SK-N-SH treated with all-trans-retinoic acid at 6 μM for 48 hours (cell line): ENCODE measurements at regions not wholly inside any gene's neighbourhood (a gene's known extent, or its start where the extent isn't known, plus 50 kb on each side); places are given as distances from the start of the nearest gene placed in this dataset.
"Not testable (repeated sequence)": the region's sequence is repeated elsewhere in the genome, so short reads cannot be mapped to it uniquely, and the experiment has no call there.

Source experiments
- ATAC-seq: fragments of 200-7000 bp; cut with Tn5 transposase; 3 replicates; pipeline ENCODE4 v1.9.1; 2020; ENCODE audit warnings: mild to moderate bottlenecking, moderate library complexity
- ARNTL ChIP-seq: fragments of 450-650 bp; formaldehyde crosslinking; IDR thresholded peaks from 2 replicates; pipeline ENCODE4 v1.5.0; 2020; ENCODE audit warnings: low read depth, mild to moderate bottlenecking, moderate library complexity, borderline replicate concordance
- BACH2 ChIP-seq: fragments of 250-450 bp; sonication (Bioruptor Pico); IDR thresholded peaks from 2 replicates; pipeline ENCODE4 v1.9.0; 2021; ENCODE audit warnings: mild to moderate bottlenecking, borderline replicate concordance
- CSDC2 ChIP-seq: fragments of 250-450 bp; sonication (Bioruptor Pico); IDR thresholded peaks from 2 replicates; pipeline ENCODE4 v1.5.0; 2020; ENCODE audit warnings: mild to moderate bottlenecking, moderate library complexity
- ESRRG ChIP-seq: fragments of 250-450 bp; sonication (Bioruptor Pico); IDR thresholded peaks from 2 replicates; pipeline ENCODE4 v1.6.1; 2021; ENCODE audit warnings: mild to moderate bottlenecking
- GLIS3 ChIP-seq: fragments of 250-450 bp; sonication (Bioruptor Pico); IDR thresholded peaks from 2 replicates; pipeline ENCODE4 v1.5.0; 2020; ENCODE audit warnings: mild to moderate bottlenecking, moderate library complexity
- ISL1 ChIP-seq: fragments of 250-450 bp; sonication (Bioruptor Pico); IDR thresholded peaks from 2 replicates; pipeline ENCODE4 v2.1.2; 2022; ENCODE audit warnings: mild to moderate bottlenecking, moderate library complexity
- OSR1 ChIP-seq: fragments of 250-450 bp; sonication (Bioruptor Pico); IDR thresholded peaks from 2 replicates; pipeline ENCODE4 v1.8.0; 2022; ENCODE audit warnings: moderate library complexity, mild to moderate bottlenecking, inconsistent platforms
- PPARA ChIP-seq: fragments of 250-450 bp; sonication (Bioruptor Pico); IDR thresholded peaks from 2 replicates; pipeline ENCODE4 v1.5.0; 2020; ENCODE audit warnings: mild to moderate bottlenecking, borderline replicate concordance
- RARB ChIP-seq: fragments of 250-450 bp; sonication (Bioruptor Pico); IDR thresholded peaks from 2 replicates; pipeline ENCODE4 v1.8.0; 2021; ENCODE audit warnings: mild to moderate bottlenecking, moderate library complexity
- SNAI2 ChIP-seq: fragments of 250-450 bp; sonication (Bioruptor Pico); IDR thresholded peaks from 2 replicates; pipeline ENCODE4 v1.5.0; 2020; ENCODE audit warnings: mild to moderate bottlenecking, moderate library complexity
- TCF4 ChIP-seq: fragments of 250-450 bp; sonication (Bioruptor Pico); IDR thresholded peaks from 2 replicates; pipeline ENCODE4 v1.8.0; 2021; ENCODE audit warnings: mild to moderate bottlenecking, moderate library complexity, borderline replicate concordance
- TOX ChIP-seq: fragments of 250-450 bp; sonication (Bioruptor Pico); IDR thresholded peaks from 2 replicates; pipeline ENCODE4 v1.8.0; 2021; ENCODE audit warnings: mild to moderate bottlenecking, moderate library complexity, borderline replicate concordance
- ZC3H10 ChIP-seq: fragments of 250-450 bp; sonication (Bioruptor Pico); IDR thresholded peaks from 2 replicates; pipeline ENCODE4 v1.5.1; 2021; ENCODE audit warnings: mild to moderate bottlenecking, moderate library complexity
- ZFP3 ChIP-seq: fragments of 250-450 bp; sonication (Bioruptor Pico); IDR thresholded peaks from 2 replicates; pipeline ENCODE4 v1.5.0; 2020; ENCODE audit warnings: mild to moderate bottlenecking, moderate library complexity
- ZFP30 ChIP-seq: fragments of 450-650 bp; formaldehyde crosslinking; IDR thresholded peaks from 2 replicates; pipeline ENCODE4 v1.5.0; 2022; ENCODE audit warnings: mild to moderate bottlenecking, moderate library complexity
- ZNF565 ChIP-seq: fragments of 450-650 bp; formaldehyde crosslinking; conservative IDR thresholded peaks from 2 replicates; pipeline ENCODE4 v1.5.0; 2020; ENCODE audit warnings: low read depth, mild to moderate bottlenecking, moderate library complexity
- ZNF70 ChIP-seq: fragments of 450-650 bp; formaldehyde crosslinking; IDR thresholded peaks from 2 replicates; pipeline ENCODE4 v1.5.0; 2020; ENCODE audit warnings: mild to moderate bottlenecking, moderate library complexity
- ZNF8 ChIP-seq: fragments of 450-650 bp; formaldehyde crosslinking; IDR thresholded peaks from 2 replicates; pipeline ENCODE4 v1.5.0; 2020; ENCODE audit warnings: mild to moderate bottlenecking, moderate library complexity
- TF ChIP-seq, protein P1 (sequence below): fragments of 250-450 bp; sonication (Bioruptor Pico); IDR thresholded peaks from 2 replicates; pipeline ENCODE4 v1.8.0; 2020; ENCODE audit warnings: mild to moderate bottlenecking, moderate library complexity, borderline replicate concordance
- TF ChIP-seq, protein P2 (sequence below): fragments of 250-450 bp; sonication (Bioruptor Pico); IDR thresholded peaks from 2 replicates; pipeline ENCODE4 v1.5.1; 2021; ENCODE audit warnings: mild to moderate bottlenecking, moderate library complexity
- TF ChIP-seq, protein P3 (sequence below): fragments of 250-450 bp; sonication (Bioruptor Pico); IDR thresholded peaks from 2 replicates; pipeline ENCODE4 v1.8.0; 2021; ENCODE audit warnings: low read depth, mild to moderate bottlenecking, moderate library complexity, borderline replicate concordance
- TF ChIP-seq, protein P4 (sequence below): fragments of 250-450 bp; sonication (Bioruptor Pico); IDR thresholded peaks from 2 replicates; pipeline ENCODE4 v1.5.0; 2020; ENCODE audit warnings: mild to moderate bottlenecking, moderate library complexity
- TF ChIP-seq, protein P5 (sequence below): fragments of 250-450 bp; sonication (Bioruptor Pico); IDR thresholded peaks from 2 replicates; pipeline ENCODE4 v1.5.1; 2020; ENCODE audit warnings: low read depth, mild to moderate bottlenecking, moderate library complexity

DNA sequence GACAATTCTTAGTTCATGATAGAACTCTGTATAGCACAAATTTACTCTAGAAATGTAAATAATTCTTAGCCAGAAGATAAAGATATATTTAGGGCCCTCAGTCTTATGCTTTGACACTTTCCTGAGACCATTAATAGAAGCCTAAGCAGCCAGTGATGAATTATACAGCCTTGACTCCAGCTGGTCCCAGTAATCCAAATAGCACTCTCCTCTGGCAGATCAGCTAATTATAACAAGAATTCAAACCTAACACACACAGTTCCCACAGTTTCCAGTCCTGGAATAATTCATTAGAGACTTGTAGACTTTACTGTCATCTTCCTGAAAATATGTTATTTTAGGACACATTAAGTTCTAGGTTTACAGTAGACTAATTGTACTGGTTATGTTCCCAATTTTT lies 50.4 kb downstream of the SHOC1 start:
- no peak for TF ChIP-seq BACH2 (CRISPR knock-in tag)
- TF ChIP-seq TCF4 (CRISPR knock-in tag): no peak
- ATAC-seq: peak; percentile 12; the same call in 1 of the 3 replicates

DNA sequence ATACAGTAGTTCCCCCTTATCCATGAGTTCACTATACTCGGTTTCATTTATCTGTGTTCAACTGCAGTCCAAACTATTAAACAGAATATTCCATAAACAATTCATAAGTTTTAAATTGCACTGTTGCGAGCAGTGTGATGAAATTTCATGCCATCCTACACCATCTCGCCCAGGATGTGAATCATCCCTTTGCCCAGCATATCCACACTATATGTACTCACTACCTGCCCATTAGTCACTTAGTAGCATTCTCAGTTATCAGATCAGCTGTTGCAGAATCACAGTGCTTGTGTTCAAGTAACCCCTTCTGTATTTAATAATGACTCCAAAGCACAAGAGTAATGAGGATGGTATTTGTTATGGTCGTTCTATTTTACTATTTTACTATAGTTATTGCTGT lies 51.5 kb downstream of the SHOC1 start:
- TF ChIP-seq, protein P1, sequence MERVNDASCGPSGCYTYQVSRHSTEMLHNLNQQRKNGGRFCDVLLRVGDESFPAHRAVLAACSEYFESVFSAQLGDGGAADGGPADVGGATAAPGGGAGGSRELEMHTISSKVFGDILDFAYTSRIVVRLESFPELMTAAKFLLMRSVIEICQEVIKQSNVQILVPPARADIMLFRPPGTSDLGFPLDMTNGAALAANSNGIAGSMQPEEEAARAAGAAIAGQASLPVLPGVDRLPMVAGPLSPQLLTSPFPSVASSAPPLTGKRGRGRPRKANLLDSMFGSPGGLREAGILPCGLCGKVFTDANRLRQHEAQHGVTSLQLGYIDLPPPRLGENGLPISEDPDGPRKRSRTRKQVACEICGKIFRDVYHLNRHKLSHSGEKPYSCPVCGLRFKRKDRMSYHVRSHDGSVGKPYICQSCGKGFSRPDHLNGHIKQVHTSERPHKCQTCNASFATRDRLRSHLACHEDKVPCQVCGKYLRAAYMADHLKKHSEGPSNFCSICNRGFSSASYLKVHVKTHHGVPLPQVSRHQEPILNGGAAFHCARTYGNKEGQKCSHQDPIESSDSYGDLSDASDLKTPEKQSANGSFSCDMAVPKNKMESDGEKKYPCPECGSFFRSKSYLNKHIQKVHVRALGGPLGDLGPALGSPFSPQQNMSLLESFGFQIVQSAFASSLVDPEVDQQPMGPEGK: no peak
- TF ChIP-seq ISL1 (CRISPR knock-in tag): peak; percentile 57
- ATAC-seq: peak; percentile 96

DNA sequence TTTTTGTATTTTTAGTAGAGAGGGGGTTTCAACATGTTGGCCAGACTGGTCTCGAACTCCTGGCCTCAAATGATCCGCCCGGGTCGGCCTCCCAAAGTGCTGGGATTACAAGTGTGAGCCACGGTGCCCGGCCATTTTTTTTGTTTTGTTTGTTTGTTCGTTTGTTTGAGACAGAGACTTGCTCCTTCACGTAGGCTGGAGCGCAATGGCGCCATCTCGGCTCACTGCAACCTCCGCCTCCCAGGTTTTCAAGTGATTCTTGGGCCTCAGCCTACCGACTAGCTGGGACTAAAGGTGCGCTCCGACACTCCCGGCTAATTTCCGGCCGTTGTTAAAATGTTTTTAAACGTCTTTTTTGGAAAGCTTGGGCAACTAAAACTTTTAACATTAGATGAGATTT lies 54.0 kb downstream of the SHOC1 start:
- TF ChIP-seq, protein P2, sequence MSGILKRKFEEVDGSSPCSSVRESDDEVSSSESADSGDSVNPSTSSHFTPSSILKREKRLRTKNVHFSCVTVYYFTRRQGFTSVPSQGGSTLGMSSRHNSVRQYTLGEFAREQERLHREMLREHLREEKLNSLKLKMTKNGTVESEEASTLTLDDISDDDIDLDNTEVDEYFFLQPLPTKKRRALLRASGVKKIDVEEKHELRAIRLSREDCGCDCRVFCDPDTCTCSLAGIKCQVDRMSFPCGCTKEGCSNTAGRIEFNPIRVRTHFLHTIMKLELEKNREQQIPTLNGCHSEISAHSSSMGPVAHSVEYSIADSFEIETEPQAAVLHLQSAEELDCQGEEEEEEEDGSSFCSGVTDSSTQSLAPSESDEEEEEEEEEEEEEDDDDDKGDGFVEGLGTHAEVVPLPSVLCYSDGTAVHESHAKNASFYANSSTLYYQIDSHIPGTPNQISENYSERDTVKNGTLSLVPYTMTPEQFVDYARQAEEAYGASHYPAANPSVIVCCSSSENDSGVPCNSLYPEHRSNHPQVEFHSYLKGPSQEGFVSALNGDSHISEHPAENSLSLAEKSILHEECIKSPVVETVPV (CRISPR knock-in tag): no peak
- no peak for TF ChIP-seq ZFP30 (CRISPR knock-in tag)
- TF ChIP-seq ZC3H10 (CRISPR knock-in tag): no peak
- no peak for TF ChIP-seq OSR1 (CRISPR knock-in tag)
- no peak for TF ChIP-seq ISL1 (CRISPR knock-in tag)
- TF ChIP-seq GLIS3: no peak
- no peak for TF ChIP-seq TCF4 (CRISPR knock-in tag)
- no peak for TF ChIP-seq PPARA (CRISPR knock-in tag)
- no peak for TF ChIP-seq ZNF8 (CRISPR knock-in tag)
- no peak for TF ChIP-seq TOX (CRISPR knock-in tag)
- TF ChIP-seq, protein P3, sequence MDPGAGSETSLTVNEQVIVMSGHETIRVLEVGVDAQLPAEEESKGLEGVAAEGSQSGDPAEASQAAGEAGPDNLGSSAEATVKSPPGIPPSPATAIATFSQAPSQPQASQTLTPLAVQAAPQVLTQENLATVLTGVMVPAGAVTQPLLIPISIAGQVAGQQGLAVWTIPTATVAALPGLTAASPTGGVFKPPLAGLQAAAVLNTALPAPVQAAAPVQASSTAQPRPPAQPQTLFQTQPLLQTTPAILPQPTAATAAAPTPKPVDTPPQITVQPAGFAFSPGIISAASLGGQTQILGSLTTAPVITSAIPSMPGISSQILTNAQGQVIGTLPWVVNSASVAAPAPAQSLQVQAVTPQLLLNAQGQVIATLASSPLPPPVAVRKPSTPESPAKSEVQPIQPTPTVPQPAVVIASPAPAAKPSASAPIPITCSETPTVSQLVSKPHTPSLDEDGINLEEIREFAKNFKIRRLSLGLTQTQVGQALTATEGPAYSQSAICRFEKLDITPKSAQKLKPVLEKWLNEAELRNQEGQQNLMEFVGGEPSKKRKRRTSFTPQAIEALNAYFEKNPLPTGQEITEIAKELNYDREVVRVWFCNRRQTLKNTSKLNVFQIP (CRISPR knock-in tag): no peak
- no peak for TF ChIP-seq ARNTL (CRISPR knock-in tag)
- TF ChIP-seq ZNF70 (CRISPR knock-in tag): no peak
- no peak for TF ChIP-seq CSDC2 (CRISPR knock-in tag)
- TF ChIP-seq, protein P4, sequence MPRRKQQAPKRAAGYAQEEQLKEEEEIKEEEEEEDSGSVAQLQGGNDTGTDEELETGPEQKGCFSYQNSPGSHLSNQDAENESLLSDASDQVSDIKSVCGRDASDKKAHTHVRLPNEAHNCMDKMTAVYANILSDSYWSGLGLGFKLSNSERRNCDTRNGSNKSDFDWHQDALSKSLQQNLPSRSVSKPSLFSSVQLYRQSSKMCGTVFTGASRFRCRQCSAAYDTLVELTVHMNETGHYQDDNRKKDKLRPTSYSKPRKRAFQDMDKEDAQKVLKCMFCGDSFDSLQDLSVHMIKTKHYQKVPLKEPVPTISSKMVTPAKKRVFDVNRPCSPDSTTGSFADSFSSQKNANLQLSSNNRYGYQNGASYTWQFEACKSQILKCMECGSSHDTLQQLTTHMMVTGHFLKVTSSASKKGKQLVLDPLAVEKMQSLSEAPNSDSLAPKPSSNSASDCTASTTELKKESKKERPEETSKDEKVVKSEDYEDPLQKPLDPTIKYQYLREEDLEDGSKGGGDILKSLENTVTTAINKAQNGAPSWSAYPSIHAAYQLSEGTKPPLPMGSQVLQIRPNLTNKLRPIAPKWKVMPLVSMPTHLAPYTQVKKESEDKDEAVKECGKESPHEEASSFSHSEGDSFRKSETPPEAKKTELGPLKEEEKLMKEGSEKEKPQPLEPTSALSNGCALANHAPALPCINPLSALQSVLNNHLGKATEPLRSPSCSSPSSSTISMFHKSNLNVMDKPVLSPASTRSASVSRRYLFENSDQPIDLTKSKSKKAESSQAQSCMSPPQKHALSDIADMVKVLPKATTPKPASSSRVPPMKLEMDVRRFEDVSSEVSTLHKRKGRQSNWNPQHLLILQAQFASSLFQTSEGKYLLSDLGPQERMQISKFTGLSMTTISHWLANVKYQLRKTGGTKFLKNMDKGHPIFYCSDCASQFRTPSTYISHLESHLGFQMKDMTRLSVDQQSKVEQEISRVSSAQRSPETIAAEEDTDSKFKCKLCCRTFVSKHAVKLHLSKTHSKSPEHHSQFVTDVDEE (CRISPR knock-in tag): no peak
- TF ChIP-seq, protein P5, sequence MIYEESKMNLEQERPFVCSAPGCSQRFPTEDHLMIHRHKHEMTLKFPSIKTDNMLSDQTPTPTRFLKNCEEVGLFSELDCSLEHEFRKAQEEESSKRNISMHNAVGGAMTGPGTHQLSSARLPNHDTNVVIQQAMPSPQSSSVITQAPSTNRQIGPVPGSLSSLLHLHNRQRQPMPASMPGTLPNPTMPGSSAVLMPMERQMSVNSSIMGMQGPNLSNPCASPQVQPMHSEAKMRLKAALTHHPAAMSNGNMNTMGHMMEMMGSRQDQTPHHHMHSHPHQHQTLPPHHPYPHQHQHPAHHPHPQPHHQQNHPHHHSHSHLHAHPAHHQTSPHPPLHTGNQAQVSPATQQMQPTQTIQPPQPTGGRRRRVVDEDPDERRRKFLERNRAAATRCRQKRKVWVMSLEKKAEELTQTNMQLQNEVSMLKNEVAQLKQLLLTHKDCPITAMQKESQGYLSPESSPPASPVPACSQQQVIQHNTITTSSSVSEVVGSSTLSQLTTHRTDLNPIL (CRISPR knock-in tag): no peak
- TF ChIP-seq ZNF565 (CRISPR knock-in tag): no peak
- no peak for ATAC-seq

DNA sequence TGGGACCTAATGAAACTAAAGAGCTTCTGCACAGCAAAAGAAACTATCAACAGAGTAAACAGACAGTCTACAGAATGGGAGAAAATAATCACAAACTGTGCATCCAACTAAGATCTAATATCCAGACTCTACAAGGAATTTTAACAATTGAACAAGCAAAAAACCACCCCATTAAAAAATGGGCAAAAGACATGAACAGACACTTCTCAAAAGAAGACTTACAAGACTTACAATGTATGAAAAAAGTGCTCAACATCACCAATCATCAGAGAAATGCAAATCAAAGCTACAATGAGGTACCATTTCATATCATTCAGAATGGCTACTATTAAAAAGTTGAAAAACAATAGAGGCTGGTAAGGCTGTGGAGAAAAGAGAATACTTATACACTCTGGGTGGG lies 58.0 kb downstream of the SHOC1 start:
- TF ChIP-seq ZFP3 (CRISPR knock-in tag) (no peak), CSDC2 (CRISPR knock-in tag) (no peak), RARB (CRISPR knock-in tag) (no peak), ESRRG (no peak), SNAI2 (no peak), ZC3H10 (CRISPR knock-in tag) (no peak), BACH2 (CRISPR knock-in tag) (no peak), OSR1 (CRISPR knock-in tag) (no peak), ZNF8 (CRISPR knock-in tag) (no peak), ZNF70 (CRISPR knock-in tag) (no peak), GLIS3 (no peak), TCF4 (CRISPR knock-in tag) (no peak), ZNF565 (CRISPR knock-in tag) (no peak), PPARA (CRISPR knock-in tag) (no peak), ZFP30 (CRISPR knock-in tag) (no peak)
- TF ChIP-seq, protein P2 (CRISPR knock-in tag): no peak
- TF ChIP-seq, protein P1: no peak

DNA sequence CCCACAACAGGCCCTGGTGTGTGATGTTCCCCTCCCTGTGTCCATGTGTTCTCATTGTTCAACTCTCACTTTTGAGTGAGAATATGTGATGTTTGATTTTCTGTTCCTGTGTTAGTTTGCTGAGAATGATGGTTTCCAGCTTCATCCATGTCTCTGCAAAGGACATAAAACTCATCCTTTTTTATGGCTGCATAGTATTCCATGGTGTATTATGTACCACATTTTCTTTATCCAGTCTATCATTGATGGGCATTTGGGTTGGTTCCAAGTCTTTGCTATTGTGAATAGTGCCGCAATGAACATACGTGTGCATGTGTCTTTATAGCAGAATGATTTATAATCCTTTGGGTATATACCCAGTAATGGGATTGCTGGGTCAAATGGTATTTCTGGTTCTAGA lies 59.4 kb downstream of the SHOC1 start:
- not testable (repeated sequence) for ATAC-seq

More for the DNA sequence above, 58.0 kb downstream of the SHOC1 start:
- ATAC-seq: no peak
